Endothelial cell of umbilical vein (primary cell): ENCODE measurements at regions not wholly inside any gene's neighbourhood (a gene's known extent, or its start where the extent isn't known, plus 50 kb on each side); places are given as distances from the start of the nearest gene placed in this dataset.

Experiments
- BruUV-seq: library from RNA; stranded (reverse); fragments of 400-500 nt; replicated peaks from 2 replicates; lab custom pipeline; 2021; lab: Mats Ljungman, UMichigan
- CTCF ChIA-PET: fragments of 300-600, 350-600 bp; sonication (Branson Sonifier 250); formaldehyde crosslinking; loops from one replicate; lab custom pipeline; 2021; ENCODE audit warnings: antibody characterized with exemption, inconsistent platforms; lab: Charles Lee
- POLR2A ChIA-PET: fragments of 300-600, 350-600 bp; sonication (Branson Sonifier 250); formaldehyde crosslinking; loops from one replicate; lab custom pipeline; 2021; ENCODE audit warnings: antibody characterized with exemption, inconsistent platforms; lab: Charles Lee
- DNase-seq: peaks from one replicate; pipeline ENCODE4 v3.0.0-alpha.2; 2011; ENCODE audit warnings: low read depth, low spot score
- FAIRE-seq: peaks from 2 replicates; lab custom pipeline; 2011; peaks lifted over from hg19 to GRCh38; lab: Jason Lieb, UNC
- H2AFZ ChIP-seq: 2 replicates; pipeline ENCODE4 v1.6.0; 2012; ENCODE audit warnings: low read depth, low read length, control low read depth, inconsistent platforms
- H3K27ac ChIP-seq: 2 replicates; pipeline ENCODE4 v1.5.1; 2011; ENCODE audit warnings: low read depth, mild to moderate bottlenecking, control low read depth, low read length, moderate library complexity; ENCODE audit not compliant: insufficient read depth
- H3K27me3 ChIP-seq, 2 experiments: 2 replicates each; pipeline versions ENCODE4 v1.6.0 to v1.6.1; 2011; ENCODE audit warnings: low read length in 2 of 2, mixed read lengths in 1 of 2; ENCODE audit not compliant: control insufficient read depth in 2 of 2, insufficient read depth in 2 of 2
- H3K36me3 ChIP-seq, 2 experiments: 2 replicates in 1 of 2; 3 replicates in 1 of 2; pipeline ENCODE4 v1.5.1; 2011; ENCODE audit warnings: low read length in 2 of 2, mild to moderate bottlenecking in 1 of 2, moderate library complexity in 1 of 2; ENCODE audit not compliant: control insufficient read depth in 2 of 2, insufficient read depth in 2 of 2; ENCODE audit errors: extremely low read depth in 1 of 2
- H3K4me1 ChIP-seq: 3 replicates; pipeline ENCODE4 v1.5.1; 2011; ENCODE audit warnings: mild to moderate bottlenecking, low read length; ENCODE audit not compliant: control insufficient read depth, insufficient read depth; ENCODE audit errors: extremely low read depth
- H3K4me2 ChIP-seq: 2 replicates; pipeline ENCODE4 v1.6.1; 2011; ENCODE audit warnings: low read length, control low read depth, mixed read lengths; ENCODE audit not compliant: insufficient read depth
- H3K4me3 ChIP-seq, 3 experiments: fragments of 200-600 bp in 1 of 3; sonication (generic), shearing (Covaris generic) in 1 of 3; replicated peaks in 1 of 3; 2 replicates each; pipeline ENCODE4 v1.5.1; 2011 to 2016; ENCODE audit warnings: control low read depth in 3 of 3, low read length in 3 of 3, mild to moderate bottlenecking in 2 of 3, inconsistent platforms in 1 of 3, low read depth in 1 of 3, moderate library complexity in 1 of 3; ENCODE audit not compliant: insufficient read depth in 1 of 3
- H3K79me2 ChIP-seq: 2 replicates; pipeline ENCODE4 v1.6.0; 2012; ENCODE audit warnings: low read length, inconsistent platforms; ENCODE audit not compliant: control insufficient read depth, insufficient read depth
- H3K9ac ChIP-seq: replicated peaks from 2 replicates; pipeline ENCODE3; 2011; ENCODE audit warnings: low read length, control low read depth; ENCODE audit not compliant: insufficient read depth; ENCODE audit errors: extremely low read depth
- H3K9me1 ChIP-seq: replicated peaks from 3 replicates; pipeline ENCODE4 v1.6.0; 2011; ENCODE audit warnings: mild to moderate bottlenecking, low read length; ENCODE audit not compliant: control insufficient read depth, insufficient read depth; ENCODE audit errors: extremely low read depth
- H3K9me3 ChIP-seq: replicated peaks from 2 replicates; pipeline ENCODE4 v1.5.1; 2012; ENCODE audit warnings: low read length, inconsistent platforms; ENCODE audit not compliant: control insufficient read depth, insufficient read depth
- H4K20me1 ChIP-seq: replicated peaks from 2 replicates; pipeline ENCODE3; 2011; ENCODE audit warnings: mild to moderate bottlenecking, low read length; ENCODE audit not compliant: control insufficient read depth, insufficient read depth; ENCODE audit errors: extremely low read depth
- EZH2 ChIP-seq: IDR thresholded peaks from 2 replicates; pipeline ENCODE4 v1.6.1; 2012; ENCODE audit warnings: borderline replicate concordance, low read depth, mild to moderate bottlenecking, moderate library complexity, low read length, inconsistent platforms; ENCODE audit not compliant: severe bottlenecking
- FOS ChIP-seq: IDR thresholded peaks from 2 replicates; pipeline ENCODE4 v1.6.1; 2011; ENCODE audit warnings: mild to moderate bottlenecking, low read length, moderate library complexity, borderline replicate concordance; ENCODE audit not compliant: insufficient read depth
- GATA2 ChIP-seq: IDR thresholded peaks from 2 replicates; pipeline ENCODE4 v1.7.0; 2011; ENCODE audit warnings: low read depth, mild to moderate bottlenecking, moderate library complexity, mixed read lengths, low read length; ENCODE audit not compliant: insufficient read length, insufficient read depth
- JUN ChIP-seq: IDR thresholded peaks from 2 replicates; pipeline ENCODE4 v1.6.1; 2011; ENCODE audit warnings: borderline replicate concordance, low read depth; ENCODE audit not compliant: insufficient read length, insufficient read depth
- MYC ChIP-seq: IDR thresholded peaks from one replicate; pipeline ENCODE4 v1.6.1; 2011; ENCODE audit warnings: mild to moderate bottlenecking, low read depth, low read length
- POLR2A ChIP-seq: IDR thresholded peaks from 2 replicates; pipeline ENCODE4 v1.6.1; 2012; ENCODE audit warnings: low read depth, mild to moderate bottlenecking, control low read depth, low read length
- POLR2AphosphoS5 ChIP-seq: IDR thresholded peaks from 2 replicates; pipeline ENCODE4 v1.6.1; 2012; ENCODE audit warnings: low read depth, mild to moderate bottlenecking, control low read depth, low read length, moderate library complexity; ENCODE audit not compliant: insufficient read depth
- dilution Hi-C: fragments of 300-500 bp; cut with MboI; formaldehyde crosslinking; loops from one replicate; pipeline ENCODE4 v1.15.0; 2019; ENCODE audit warnings: low sequenced_read_pairs; ENCODE audit not compliant: extremely low pct_ligation_motif_present
- intact Hi-C: fragments of 100-400 bp; cut with micrococcal nuclease; formaldehyde crosslinking; loops from one replicate; pipeline ENCODE4 v1.10.0; 2022
- TF ChIP-seq, protein P1 (sequence below), 2 donors: IDR thresholded peaks; 1 replicate in 1 of 2; 2 replicates in 1 of 2; pipeline ENCODE4 v1.5.1; 2011; ENCODE audit warnings: low read length in 2 of 2, mild to moderate bottlenecking in 2 of 2, moderate library complexity in 2 of 2, control low read depth in 1 of 2, inconsistent platforms in 1 of 2, low read depth in 1 of 2; ENCODE audit not compliant: insufficient read depth in 1 of 2; ENCODE audit errors: extremely low read depth in 1 of 2
- TF ChIP-seq, protein P2 (sequence below): IDR thresholded peaks from 2 replicates; pipeline ENCODE4 v1.6.1; 2011; ENCODE audit not compliant: insufficient read depth, insufficient read length

DNA sequence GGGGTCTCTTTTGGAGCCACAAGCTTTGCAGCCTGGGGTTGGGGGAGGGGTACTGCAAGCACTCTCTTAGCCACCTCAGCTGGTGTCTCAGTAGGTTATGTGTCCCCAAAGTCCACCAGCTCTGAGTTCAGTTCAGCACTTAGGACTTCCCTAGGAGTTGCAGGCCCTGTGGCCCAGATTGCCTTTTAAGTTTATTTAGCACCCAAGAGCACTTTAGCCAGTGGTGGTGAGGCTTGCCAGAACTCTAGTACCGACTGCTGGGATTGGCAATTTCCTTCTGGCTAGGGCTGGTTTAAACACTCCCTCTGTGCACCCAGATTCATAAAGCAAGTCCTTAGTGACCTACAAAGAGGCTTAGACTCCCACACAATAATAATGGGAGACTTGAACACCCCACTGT is 489.9 kb upstream of the RPS6KA3 start:
- CTCF ChIA-PET: no interaction called here
- H3K4me1 ChIP-seq: no peaks in the 10 kb centered on the region
- intact Hi-C loops: no loop called here
- H3K36me3 ChIP-seq: no peaks in the 10 kb centered on the region
- POLR2A ChIA-PET: no interaction called here
- no peak overlapping the region for H2AFZ ChIP-seq
- H3K4me3 ChIP-seq: no peak overlapping the region
- no peak for FAIRE-seq
- no peak for TF ChIP-seq EZH2
- TF ChIP-seq, protein P1, sequence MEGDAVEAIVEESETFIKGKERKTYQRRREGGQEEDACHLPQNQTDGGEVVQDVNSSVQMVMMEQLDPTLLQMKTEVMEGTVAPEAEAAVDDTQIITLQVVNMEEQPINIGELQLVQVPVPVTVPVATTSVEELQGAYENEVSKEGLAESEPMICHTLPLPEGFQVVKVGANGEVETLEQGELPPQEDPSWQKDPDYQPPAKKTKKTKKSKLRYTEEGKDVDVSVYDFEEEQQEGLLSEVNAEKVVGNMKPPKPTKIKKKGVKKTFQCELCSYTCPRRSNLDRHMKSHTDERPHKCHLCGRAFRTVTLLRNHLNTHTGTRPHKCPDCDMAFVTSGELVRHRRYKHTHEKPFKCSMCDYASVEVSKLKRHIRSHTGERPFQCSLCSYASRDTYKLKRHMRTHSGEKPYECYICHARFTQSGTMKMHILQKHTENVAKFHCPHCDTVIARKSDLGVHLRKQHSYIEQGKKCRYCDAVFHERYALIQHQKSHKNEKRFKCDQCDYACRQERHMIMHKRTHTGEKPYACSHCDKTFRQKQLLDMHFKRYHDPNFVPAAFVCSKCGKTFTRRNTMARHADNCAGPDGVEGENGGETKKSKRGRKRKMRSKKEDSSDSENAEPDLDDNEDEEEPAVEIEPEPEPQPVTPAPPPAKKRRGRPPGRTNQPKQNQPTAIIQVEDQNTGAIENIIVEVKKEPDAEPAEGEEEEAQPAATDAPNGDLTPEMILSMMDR (IDR thresholded peaks at IDR 0.05; ENCODE audit: extremely low read depth in 1 of 2, insufficient read depth in 1 of 2, low read depth in 1 of 2, low read length in 2 of 2): no peak
- no peak for TF ChIP-seq MYC
- no peak for TF ChIP-seq JUN
- no peak for TF ChIP-seq FOS
- TF ChIP-seq, protein P2, sequence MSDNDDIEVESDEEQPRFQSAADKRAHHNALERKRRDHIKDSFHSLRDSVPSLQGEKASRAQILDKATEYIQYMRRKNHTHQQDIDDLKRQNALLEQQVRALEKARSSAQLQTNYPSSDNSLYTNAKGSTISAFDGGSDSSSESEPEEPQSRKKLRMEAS: no peak
- BruUV-seq: no TSS peak
- no peaks in the 10 kb centered on the region for H3K9me1 ChIP-seq
- no peaks in the 10 kb centered on the region for H3K79me2 ChIP-seq
- H3K27me3 ChIP-seq: no peaks in the 10 kb centered on the region
- H3K9me3 ChIP-seq: no peaks in the 10 kb centered on the region
- no peaks in the 10 kb centered on the region for H4K20me1 ChIP-seq
- H3K27ac ChIP-seq: no peak overlapping the region
- H3K4me2 ChIP-seq: no peak overlapping the region
- no peak overlapping the region for H3K9ac ChIP-seq
- DNase-seq: no peak
- dilution Hi-C loops: no loop called here

DNA sequence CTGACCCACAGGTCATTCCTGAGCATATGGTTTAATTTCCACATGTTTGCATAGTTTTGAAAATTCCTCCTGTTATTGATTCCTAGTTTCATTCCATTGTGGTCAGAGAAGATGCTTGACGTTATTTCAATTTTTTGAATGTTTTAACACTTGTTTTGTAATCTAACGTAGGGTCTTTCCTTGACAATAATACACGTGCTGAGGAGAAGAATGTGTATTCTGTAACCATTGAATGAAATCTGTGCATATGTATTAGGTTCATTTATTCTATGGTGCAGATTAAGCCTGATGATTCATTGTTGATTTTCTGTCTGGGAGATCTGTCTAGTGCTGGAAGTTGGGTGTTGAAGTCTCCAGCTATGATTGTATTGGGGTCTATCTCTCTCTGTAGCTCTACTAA is 486.4 kb upstream of the RPS6KA3 start:
- intact Hi-C loops: no loop called here
- Histone ChIP-seq H3K4me3 (no peak overlapping the region), H3K9me3 (no peaks in the 10 kb centered on the region), H3K4me1 (no peaks in the 10 kb centered on the region), H3K27ac (no peak overlapping the region), H3K79me2 (no peaks in the 10 kb centered on the region), H2AFZ (no peak overlapping the region), H3K9ac (no peak overlapping the region), H3K27me3 (no peaks in the 10 kb centered on the region), H3K4me2 (no peak overlapping the region), H4K20me1 (no peaks in the 10 kb centered on the region), H3K36me3 (no peaks in the 10 kb centered on the region), H3K9me1 (no peaks in the 10 kb centered on the region)
- TF ChIP-seq GATA2 (no peak), EZH2 (no peak), FOS (no peak), POLR2AphosphoS5 (no peak), JUN (no peak), POLR2A (no peak), MYC (no peak)
- TF ChIP-seq, protein P1 (IDR thresholded peaks at IDR 0.05; ENCODE audit: extremely low read depth in 1 of 2, insufficient read depth in 1 of 2, low read depth in 1 of 2, low read length in 2 of 2): no peak
- TF ChIP-seq, protein P2: no peak
- ChIA-PET POLR2A (no interaction called here), CTCF (no interaction called here)
- FAIRE-seq (no peak), DNase-seq (no peak)
- dilution Hi-C loops: no loop called here
- no TSS peak for BruUV-seq
